ENCODE measurements at regions not wholly inside any gene's neighbourhood (a gene's known extent, or its start where the extent isn't known, plus 50 kb on each side); places are given as distances from the start of the nearest gene placed in this dataset.

GRCh38 chr21:38985568-38986378, 180.0 kb downstream of the ETS2 start (continued):
- TF ChIP-seq DPF2 (IDR thresholded peaks at IDR 0.05) (0 out of 2 replicates have a peak, but pooled peaks have one; percentile 51), MTA2 (IDR thresholded peaks at IDR 0.05; ENCODE audit: low read depth) (peak; percentile 75), CREB1 (IDR thresholded peaks at IDR 0.05; ENCODE audit: low read depth) (no peak), CHD2 (IDR thresholded peaks at IDR 0.05; ENCODE audit: borderline replicate concordance, low read depth, low read length) (no peak), BCL11A (IDR thresholded peaks at IDR 0.05; ENCODE audit: low read depth, low read length) (peak; percentile 56; the same call in 1 of the 2 replicates), SMAD1 (IDR thresholded peaks at IDR 0.05; ENCODE audit: low read depth, partially characterized antibody) (no peak), GATAD2B (conservative IDR thresholded peaks at IDR 0.05; ENCODE audit: low read depth) (peak; percentile 58; the same call in 1 of the 2 replicates), ZNF24 (IDR thresholded peaks at IDR 0.05) (no peak), RUNX3 (IDR thresholded peaks at IDR 0.05; ENCODE audit: low read length) (peak; percentile 21; the same call in 1 of the 2 replicates), TCF12 (IDR thresholded peaks at IDR 0.05; ENCODE audit: low read depth, low read length) (peak; percentile 71), EGR1 (IDR thresholded peaks at IDR 0.05; ENCODE audit: borderline replicate concordance in 1 of 2, low read depth in 2 of 2, low read length in 2 of 2) (0 out of 3 replicates have a peak, but pooled peaks of 1 of the 2 experiments have one; percentile 29), FOXK2 (IDR thresholded peaks at IDR 0.05) (no peak), EP300 (IDR thresholded peaks at IDR 0.05; ENCODE audit: borderline replicate concordance in 1 of 2, control insufficient read depth in 1 of 2, low read depth in 2 of 2, low read length in 2 of 2) (0 out of 4 replicates have a peak, but pooled peaks of 1 of the 2 experiments have one; percentile 27), BHLHE40 (IDR thresholded peaks at IDR 0.05; ENCODE audit: borderline replicate concordance in 1 of 2, low read depth in 2 of 2, low read length in 1 of 2) (peak; percentile 61 to 85; a peak in 3 of 4 replicates), IKZF2 (IDR thresholded peaks at IDR 0.05) (peak; percentile 26 to 37; a peak in 2 of 4 replicates), E2F8 (IDR thresholded peaks at IDR 0.05; ENCODE audit: low read depth, partially characterized antibody) (no peak), ASH2L (IDR thresholded peaks at IDR 0.05; ENCODE audit: borderline replicate concordance, low read depth) (no peak), PRDM15 (CRISPR knock-in tag; IDR thresholded peaks at IDR 0.05) (no peak), IKZF1 (conservative IDR thresholded peaks at IDR 0.05) (peak; percentile 74)

Measured in GM12878 (cell line).